SK-N-MC (cell line): ENCODE measurements at regions not wholly inside any gene's neighbourhood (a gene's known extent, or its start where the extent isn't known, plus 50 kb on each side); places are given as distances from the start of the nearest gene placed in this dataset.

Source experiments
- EZH2 ChIP-seq: fragments of 200-600 bp; sonication (generic); IDR thresholded peaks from one replicate; pipeline ENCODE4 v1.6.1; 2017; ENCODE audit warnings: antibody characterized with exemption
- FOXP2 ChIP-seq: optimal IDR thresholded peaks from 2 replicates; pipeline ENCODE3; 2011; ENCODE audit warnings: mild to moderate bottlenecking, moderate library complexity; ENCODE audit not compliant: insufficient read depth; ENCODE audit errors: extremely low read length, control extremely low read depth
- POLR2AphosphoS5 ChIP-seq: IDR thresholded peaks from 2 replicates; pipeline ENCODE4 v1.6.1; 2012; ENCODE audit warnings: mild to moderate bottlenecking, low read depth, low read length, borderline replicate concordance

DNA sequence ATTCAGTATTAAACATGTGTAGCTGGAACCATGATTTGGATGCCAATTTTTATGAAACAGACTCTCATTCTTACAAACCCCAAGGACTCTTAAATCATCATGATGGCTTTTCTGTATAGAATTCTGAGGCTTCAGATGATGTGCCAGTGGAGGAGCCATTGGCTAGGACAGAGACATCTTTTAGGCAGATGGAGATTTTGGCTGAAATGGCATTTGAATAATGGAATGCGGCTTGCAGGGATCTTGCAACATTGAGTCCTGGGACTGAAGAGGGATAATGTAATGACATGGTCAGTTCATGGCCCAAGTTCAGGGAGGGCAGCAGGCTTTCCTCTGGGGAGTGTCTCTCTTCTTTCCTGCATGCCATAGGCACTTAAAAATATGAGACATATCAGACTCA, 172.4 kb downstream of the ABCA8 start:
- TF ChIP-seq POLR2AphosphoS5 (no peak), EZH2 (no peak), FOXP2 (no peak)
